IMR-90 (cell line): ENCODE measurements at regions not wholly inside any gene's neighbourhood (a gene's known extent, or its start where the extent isn't known, plus 50 kb on each side); places are given as distances from the start of the nearest gene placed in this dataset.

Experiments
- ATAC-seq: fragments of 200-7000 bp; cut with Tn5 transposase; 2 replicates; pipeline ENCODE4 v1.9.1; 2020; ENCODE audit warnings: low read depth, mild to moderate bottlenecking, moderate library complexity
- BruUV-seq: library from RNA; stranded (reverse); fragments of 400-500 nt; replicated peaks from 2 replicates; lab custom pipeline; 2021; lab: Mats Ljungman, UMichigan
- CTCF ChIA-PET: fragments of 300-600 bp; formaldehyde crosslinking; extraction: SDS; loops from one replicate; lab custom pipeline; 2021; ENCODE audit warnings: antibody characterized with exemption; lab: Yijun Ruan, JAX
- POLR2A ChIA-PET: fragments of 300-600 bp; sonication (Branson Sonifier 250); formaldehyde crosslinking; loops from one replicate; lab custom pipeline; 2022; ENCODE audit warnings: antibody characterized with exemption; ENCODE audit not compliant: unreplicated experiment; lab: Charles Lee
- DNase-seq: peaks from one replicate; pipeline ENCODE4 v3.0.0; 2013
- H2AFZ ChIP-seq: replicated peaks from 2 replicates; pipeline ENCODE3; 2013; ENCODE audit warnings: low read length, mild to moderate bottlenecking; ENCODE audit not compliant: poor library complexity
- H2AK5ac ChIP-seq: 2 replicates; pipeline ENCODE4 v1.6.1; 2013; ENCODE audit warnings: low read depth, low read length, inconsistent platforms
- H2AK9ac ChIP-seq: replicated peaks from 2 replicates; pipeline ENCODE3; 2013; ENCODE audit warnings: mild to moderate bottlenecking, low read depth, low read length, moderate library complexity; ENCODE audit not compliant: poor library complexity
- H2BK120ac ChIP-seq: 2 replicates; pipeline ENCODE4 v1.6.1; 2013; ENCODE audit warnings: low read depth, low read length, inconsistent platforms
- H2BK15ac ChIP-seq: 3 replicates; pipeline ENCODE4 v1.6.1; 2013; ENCODE audit warnings: low read depth, low read length, inconsistent platforms
- H2BK20ac ChIP-seq: 2 replicates; pipeline ENCODE4 v1.6.1; 2013; ENCODE audit warnings: low read depth, mild to moderate bottlenecking, inconsistent platforms, low read length, moderate library complexity
- H2BK5ac ChIP-seq: 2 replicates; pipeline ENCODE4 v1.6.1; 2013; ENCODE audit warnings: mild to moderate bottlenecking, low read depth, low read length, inconsistent platforms; ENCODE audit not compliant: poor library complexity, severe bottlenecking
- H3K14ac ChIP-seq: replicated peaks from 2 replicates; pipeline ENCODE4 v1.6.1; 2013; ENCODE audit warnings: low read depth, low read length, inconsistent platforms
- H3K18ac ChIP-seq: 2 replicates; pipeline ENCODE4 v1.6.1; 2013; ENCODE audit warnings: low read depth, low read length, control low read depth
- H3K23ac ChIP-seq: 2 replicates; pipeline ENCODE4 v1.6.1; 2013; ENCODE audit warnings: low read depth, low read length, inconsistent platforms
- H3K27ac ChIP-seq: 2 replicates; pipeline ENCODE4 v1.5.1; 2013; ENCODE audit warnings: mild to moderate bottlenecking, control low read depth, low read length; ENCODE audit not compliant: insufficient read depth
- H3K27me3 ChIP-seq: 2 replicates; pipeline ENCODE4 v1.6.1; 2013; ENCODE audit warnings: low read length; ENCODE audit not compliant: control insufficient read depth, insufficient read depth
- H3K36me3 ChIP-seq: 2 replicates; pipeline ENCODE4 v1.6.1; 2013; ENCODE audit warnings: low read length, mixed read lengths; ENCODE audit not compliant: control insufficient read depth, insufficient read depth
- H3K4ac ChIP-seq: 2 replicates; pipeline ENCODE4 v1.6.1; 2013; ENCODE audit warnings: low read depth, low read length, inconsistent platforms
- H3K4me1 ChIP-seq: 2 replicates; pipeline ENCODE4 v1.6.1; 2013; ENCODE audit warnings: low read length, mixed read lengths; ENCODE audit not compliant: control insufficient read depth, insufficient read depth
- H3K4me2 ChIP-seq: 2 replicates; pipeline ENCODE4 v1.6.1; 2013; ENCODE audit warnings: low read depth, mild to moderate bottlenecking, control low read depth, low read length, moderate library complexity
- H3K4me3 ChIP-seq: 2 replicates; pipeline ENCODE4 v1.5.1; 2013; ENCODE audit warnings: low read depth, mild to moderate bottlenecking, control low read depth, low read length, moderate library complexity; ENCODE audit not compliant: insufficient read depth
- H3K56ac ChIP-seq: 2 replicates; pipeline ENCODE4 v1.6.1; 2013; ENCODE audit warnings: low read length, inconsistent platforms; ENCODE audit not compliant: insufficient read depth; ENCODE audit errors: extremely low read depth
- H3K79me1 ChIP-seq, 2 experiments: 2 replicates each; pipeline ENCODE4 v1.6.1; 2013; ENCODE audit warnings: low read length in 2 of 2, inconsistent platforms in 1 of 2, low read depth in 1 of 2
- H3K9ac ChIP-seq: 2 replicates; pipeline ENCODE4 v1.6.1; 2013; ENCODE audit warnings: low read depth, low read length, control low read depth
- H3K9me1 ChIP-seq: 2 replicates; pipeline ENCODE4 v1.6.1; 2013; ENCODE audit warnings: low read length, inconsistent platforms; ENCODE audit not compliant: insufficient read depth
- H3K9me3 ChIP-seq: 2 replicates; pipeline ENCODE4 v1.6.1; 2013; ENCODE audit warnings: low read length; ENCODE audit not compliant: control insufficient read depth, insufficient read depth
- H4K20me1 ChIP-seq: 2 replicates; pipeline ENCODE4 v1.6.1; 2013; ENCODE audit warnings: low read length, inconsistent platforms; ENCODE audit not compliant: insufficient read depth
- H4K5ac ChIP-seq: 2 replicates; pipeline ENCODE4 v1.6.1; 2013; ENCODE audit warnings: mild to moderate bottlenecking, low read depth, low read length, control low read depth
- H4K8ac ChIP-seq, 2 experiments: 2 replicates each; pipeline ENCODE4 v1.6.1; 2013; ENCODE audit warnings: low read depth in 2 of 2, low read length in 2 of 2, control low read depth in 1 of 2, inconsistent platforms in 1 of 2
- H4K91ac ChIP-seq: 2 replicates; pipeline ENCODE4 v1.6.1; 2013; ENCODE audit warnings: low read depth, low read length, inconsistent platforms; ENCODE audit not compliant: insufficient read depth
- BHLHE40 ChIP-seq: fragments of 150-350 bp; IDR thresholded peaks from 2 replicates; pipeline ENCODE4 v1.6.1; 2016; ENCODE audit warnings: mild to moderate bottlenecking, low read depth, low read length
- FOS ChIP-seq: fragments of 150-350 bp; IDR thresholded peaks from 2 replicates; pipeline ENCODE4 v1.6.1; 2016; ENCODE audit warnings: low read depth, low read length
- MAZ ChIP-seq: IDR thresholded peaks from 2 replicates; pipeline ENCODE4 v1.6.1; 2012; ENCODE audit warnings: low read depth, mild to moderate bottlenecking, low read length, improper control_type of control experiment, moderate library complexity, borderline replicate concordance
- NFE2L2 ChIP-seq: fragments of 150-350 bp; IDR thresholded peaks from 2 replicates; pipeline ENCODE4 v1.6.1; 2016; ENCODE audit warnings: low read depth, mild to moderate bottlenecking, low read length
- RAD21 ChIP-seq: IDR thresholded peaks from 2 replicates; pipeline ENCODE4 v1.6.1; 2012; ENCODE audit warnings: low read length, improper control_type of control experiment
- SMC3 ChIP-seq: fragments of 150-350 bp; IDR thresholded peaks from 2 replicates; pipeline ENCODE4 v1.6.1; 2016; ENCODE audit warnings: low read depth, mild to moderate bottlenecking, antibody characterized with exemption, low read length, moderate library complexity
- WGBS, 2 experiments: methylation state at CpG; one replicate each; pipeline versions ENCODE4 v1.1.5 to v1.1.7; 2013; ENCODE audit warnings: missing lambda C conversion rate in 2 of 2; ENCODE audit not compliant: insufficient read length in 1 of 2; ENCODE audit errors: extremely low coverage in 2 of 2; 5-methylcytosine and 5-hydroxymethylcytosine counted together
- dilution Hi-C: fragments of 300-500 bp; cut with HindIII; formaldehyde crosslinking; loops from one replicate; pipeline ENCODE4 v1.14.3; 2018; ENCODE audit warnings: low sequenced_read_pairs; ENCODE audit not compliant: unreplicated experiment
- in situ Hi-C: fragments of 300-500 bp; cut with MboI; formaldehyde crosslinking; loops from 3 replicates; pipeline ENCODE4 v1.14.3; 2019; ENCODE audit warnings: low sequenced_read_pairs, inconsistent platforms, mixed read lengths
- intact Hi-C: fragments of 100-400 bp; cut with micrococcal nuclease; formaldehyde crosslinking; loops from 2 replicates; pipeline ENCODE4 v1.10.0; 2022

DNA sequence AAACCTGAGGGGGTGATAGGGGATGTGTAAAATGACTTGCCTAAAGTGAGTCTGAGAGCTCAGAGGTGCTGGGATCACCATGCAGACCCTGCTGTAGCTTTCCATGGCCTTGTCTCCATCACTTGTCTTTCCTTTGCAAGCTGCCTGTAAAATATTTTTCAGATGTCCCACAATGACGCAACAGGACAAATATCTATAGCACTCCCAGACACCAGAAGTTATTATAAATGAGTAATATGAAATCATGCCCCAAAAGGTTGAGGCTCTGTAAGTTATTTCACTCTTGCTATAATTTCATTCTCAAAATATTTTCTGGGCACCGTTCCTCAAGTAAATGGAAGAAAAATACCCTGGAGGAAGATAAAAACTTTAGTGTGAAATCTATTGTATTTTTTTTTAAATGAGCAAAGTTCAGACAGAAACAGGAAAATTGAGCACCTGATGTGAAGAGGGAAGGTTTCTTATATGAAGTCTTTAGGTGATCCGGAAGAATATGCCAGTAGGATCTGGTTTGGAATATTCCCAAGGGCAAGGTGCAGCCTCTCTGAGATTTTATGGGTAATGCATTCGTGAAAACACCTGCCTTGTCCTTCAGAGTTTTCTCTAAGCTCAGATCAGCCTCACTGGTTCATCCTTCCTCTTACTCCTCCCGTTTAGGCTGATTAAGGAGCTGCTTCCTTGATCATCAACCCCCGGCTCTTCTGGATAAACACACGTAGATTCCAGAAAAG lies 138.3 kb upstream of the DMAC1 start:
- DNase-seq (no peak), ATAC-seq (no peak)
- no peak overlapping the region for H2AK5ac ChIP-seq
- H3K14ac ChIP-seq = no peak overlapping the region
- no peaks in the 10 kb centered on the region for H4K20me1 ChIP-seq
- in situ Hi-C loops = no loop called here
- TF ChIP-seq SMC3 (no peak), NFE2L2 (no peak), FOS (no peak), BHLHE40 (no peak), RAD21 (no peak), MAZ (no peak)
- no peak overlapping the region for H3K9ac ChIP-seq
- H2AFZ ChIP-seq = no peak overlapping the region
- H3K27me3 ChIP-seq = no peaks in the 10 kb centered on the region
- no peak overlapping the region for H2BK20ac ChIP-seq
- no peak overlapping the region for H3K4me3 ChIP-seq
- H3K56ac ChIP-seq = no peak overlapping the region
- dilution Hi-C loops = no loop called here
- H3K79me1 ChIP-seq = no peaks in the 10 kb centered on the region
- no peak overlapping the region for H2AK9ac ChIP-seq
- H4K91ac ChIP-seq = no peak overlapping the region
- ChIA-PET CTCF (no interaction called here), POLR2A (no interaction called here)
- no peak overlapping the region for H3K4ac ChIP-seq
- no peak overlapping the region for H2BK15ac ChIP-seq
- H3K36me3 ChIP-seq = no peaks in the 10 kb centered on the region
- H3K9me1 ChIP-seq = no peaks in the 10 kb centered on the region
- no peaks in the 10 kb centered on the region for H3K4me1 ChIP-seq
- no peak overlapping the region for H4K5ac ChIP-seq
- no peak overlapping the region for H3K18ac ChIP-seq
- no peak overlapping the region for H3K4me2 ChIP-seq
- H2BK5ac ChIP-seq = no peak overlapping the region
- H3K23ac ChIP-seq = no peak overlapping the region
- no peak overlapping the region for H4K8ac ChIP-seq
- H3K9me3 ChIP-seq = peaks cover 4% of the 10 kb centered on the region
- H2BK120ac ChIP-seq = no peak overlapping the region
- no TSS peak for BruUV-seq
- no CpG with 5 or more reads among the region's 7 CpGs for WGBS, 2 experiments
- intact Hi-C loops = no loop called here
- H3K27ac ChIP-seq = no peak overlapping the region
